ENCODE measurements at regions not wholly inside any gene's neighbourhood (a gene's known extent, or its start where the extent isn't known, plus 50 kb on each side); places are given as distances from the start of the nearest gene placed in this dataset.
"Not testable (repeated sequence)": the region's sequence is repeated elsewhere in the genome, so short reads cannot be mapped to it uniquely, and the experiment has no call there.

- DNase-seq (ENCODE audit: low spot score) (no peak), ATAC-seq (no peak)
- Mint-ChIP-seq H3K4me1 (ENCODE audit: low read depth in 2 of 2) (no peaks in the 10 kb centered on the region), H3K9me3 (no peaks in the 10 kb centered on the region), H3K4me3 (no peak overlapping the region), H3K27ac (no peak overlapping the region), H3K36me3 (no peaks in the 10 kb centered on the region), H3K27me3 (no peaks in the 10 kb centered on the region)
Measured at GRCh38 chrY:12305456-12305855, 395.6 kb upstream of the USP9Y start.

- Mint-ChIP-seq H3K4me3 (no peak overlapping the region), H3K4me1 (ENCODE audit: low read depth in 2 of 2) (no peaks in the 10 kb centered on the region)
Measured at GRCh38 chrY:12309212-12309611, 391.8 kb upstream of the USP9Y start.

GRCh38 chrY:12310832-12311231, 390.2 kb upstream of the USP9Y start:
- no peak overlapping the region for H3K27ac Mint-ChIP-seq
- ATAC-seq (no peak), DNase-seq (ENCODE audit: low spot score) (no peak)
- H3K36me3 Mint-ChIP-seq = no peaks in the 10 kb centered on the region
- no peaks in the 10 kb centered on the region for H3K9me3 Mint-ChIP-seq
- no peak overlapping the region for H3K4me3 Mint-ChIP-seq
- H3K27me3 Mint-ChIP-seq = peaks cover 0 to 10% of the 10 kb centered on the region in 2 donors
- H3K4me1 Mint-ChIP-seq (ENCODE audit: low read depth in 2 of 2) = no peaks in the 10 kb centered on the region

More at GRCh38 chrY:12309212-12309611, 391.8 kb upstream of the USP9Y start:
- H3K9me3 Mint-ChIP-seq = no peaks in the 10 kb centered on the region
- H3K36me3 Mint-ChIP-seq = no peaks in the 10 kb centered on the region
- no peak for ATAC-seq
- H3K27me3 Mint-ChIP-seq = peaks cover 0 to 10% of the 10 kb centered on the region in 2 donors
- DNase-seq (ENCODE audit: low spot score) = no peak
- no peak overlapping the region for H3K27ac Mint-ChIP-seq

GRCh38 chrY:12327751-12328150, 373.3 kb upstream of the USP9Y start:
- Mint-ChIP-seq H3K9me3 (no peaks in the 10 kb centered on the region), H3K27me3 (no peaks in the 10 kb centered on the region), H3K4me3 (no peak overlapping the region), H3K4me1 (ENCODE audit: low read depth in 2 of 2) (no peaks in the 10 kb centered on the region), H3K27ac (no peak overlapping the region), H3K36me3 (no peaks in the 10 kb centered on the region)
- DNase-seq (ENCODE audit: low spot score) = no peak
- ATAC-seq = no peak

GRCh38 chrY:12331917-12332316, 369.1 kb upstream of the USP9Y start:
- H3K27ac Mint-ChIP-seq; ATAC-seq; H3K4me1 Mint-ChIP-seq (ENCODE audit: low read depth in 2 of 2); H3K27me3 Mint-ChIP-seq; H3K36me3 Mint-ChIP-seq; H3K9me3 Mint-ChIP-seq; DNase-seq (ENCODE audit: low spot score); H3K4me3 Mint-ChIP-seq: not testable (repeated sequence)

- ATAC-seq = no peak
- no peaks in the 10 kb centered on the region for H3K36me3 Mint-ChIP-seq
- no peak overlapping the region for H3K4me3 Mint-ChIP-seq
- no peak for DNase-seq (ENCODE audit: low spot score)
- peaks cover 0 to 11% of the 10 kb centered on the region in 2 donors for H3K27me3 Mint-ChIP-seq
- no peak overlapping the region for H3K27ac Mint-ChIP-seq
- no peaks in the 10 kb centered on the region for H3K4me1 Mint-ChIP-seq (ENCODE audit: low read depth in 2 of 2)
- H3K9me3 Mint-ChIP-seq = no peaks in the 10 kb centered on the region
Measured at GRCh38 chrY:12343211-12343610, 357.8 kb upstream of the USP9Y start.

- peaks cover 0 to 11% of the 10 kb centered on the region in 2 donors for H3K27me3 Mint-ChIP-seq
- no peaks in the 10 kb centered on the region for H3K4me1 Mint-ChIP-seq (ENCODE audit: low read depth in 2 of 2)
- DNase-seq (ENCODE audit: low spot score) (no peak), ATAC-seq (no peak)
- no peaks in the 10 kb centered on the region for H3K36me3 Mint-ChIP-seq
- no peaks in the 10 kb centered on the region for H3K9me3 Mint-ChIP-seq
- H3K4me3 Mint-ChIP-seq = no peak overlapping the region
- no peak overlapping the region for H3K27ac Mint-ChIP-seq
Measured at GRCh38 chrY:12348181-12348580, 352.9 kb upstream of the USP9Y start.

- Mint-ChIP-seq H3K27me3 (no peaks in the 10 kb centered on the region), H3K27ac (no peak overlapping the region), H3K4me1 (ENCODE audit: low read depth in 2 of 2) (no peaks in the 10 kb centered on the region), H3K4me3 (no peak overlapping the region), H3K36me3 (no peaks in the 10 kb centered on the region), H3K9me3 (no peaks in the 10 kb centered on the region)
- ATAC-seq = no peak
- no peak for DNase-seq (ENCODE audit: low spot score)
Measured at GRCh38 chrY:12357204-12357603, 343.8 kb upstream of the USP9Y start.

- Mint-ChIP-seq H3K27me3 (no peaks in the 10 kb centered on the region), H3K9me3 (no peaks in the 10 kb centered on the region), H3K27ac (no peak overlapping the region), H3K4me1 (ENCODE audit: low read depth in 2 of 2) (no peaks in the 10 kb centered on the region), H3K4me3 (no peak overlapping the region), H3K36me3 (no peaks in the 10 kb centered on the region)
- no peak for ATAC-seq
- no peak for DNase-seq (ENCODE audit: low spot score)
Measured at GRCh38 chrY:12357655-12358054, 343.4 kb upstream of the USP9Y start.

- Mint-ChIP-seq H3K4me1 (ENCODE audit: low read depth in 2 of 2) (no peaks in the 10 kb centered on the region), H3K9me3 (no peaks in the 10 kb centered on the region), H3K36me3 (no peaks in the 10 kb centered on the region), H3K4me3 (no peak overlapping the region), H3K27me3 (no peaks in the 10 kb centered on the region), H3K27ac (no peak overlapping the region)
- no peak for DNase-seq (ENCODE audit: low spot score)
- ATAC-seq = no peak
Measured at GRCh38 chrY:12358337-12358736, 342.7 kb upstream of the USP9Y start.

- H3K27me3 Mint-ChIP-seq = no peaks in the 10 kb centered on the region
- H3K4me3 Mint-ChIP-seq = no peak overlapping the region
- DNase-seq (ENCODE audit: low spot score) = no peak
- no peaks in the 10 kb centered on the region for H3K36me3 Mint-ChIP-seq
- H3K27ac Mint-ChIP-seq = no peak overlapping the region
- no peaks in the 10 kb centered on the region for H3K4me1 Mint-ChIP-seq (ENCODE audit: low read depth in 2 of 2)
- ATAC-seq = no peak
- no peaks in the 10 kb centered on the region for H3K9me3 Mint-ChIP-seq
Measured at GRCh38 chrY:12359867-12360266, 341.2 kb upstream of the USP9Y start.

GRCh38 chrY:12360496-12360895, 340.5 kb upstream of the USP9Y start:
- Mint-ChIP-seq H3K9me3 (no peaks in the 10 kb centered on the region), H3K27ac (no peak overlapping the region), H3K27me3 (no peaks in the 10 kb centered on the region), H3K36me3 (no peaks in the 10 kb centered on the region), H3K4me3 (no peak overlapping the region), H3K4me1 (ENCODE audit: low read depth in 2 of 2) (no peaks in the 10 kb centered on the region)
- DNase-seq (ENCODE audit: low spot score) (no peak), ATAC-seq (no peak)

- ATAC-seq = no peak
- no peaks in the 10 kb centered on the region for H3K4me1 Mint-ChIP-seq (ENCODE audit: low read depth in 2 of 2)
- no peak for DNase-seq (ENCODE audit: low spot score)
- no peak overlapping the region for H3K27ac Mint-ChIP-seq
- H3K9me3 Mint-ChIP-seq = no peaks in the 10 kb centered on the region
- no peaks in the 10 kb centered on the region for H3K27me3 Mint-ChIP-seq
- no peaks in the 10 kb centered on the region for H3K36me3 Mint-ChIP-seq
- no peak overlapping the region for H3K4me3 Mint-ChIP-seq
Measured at GRCh38 chrY:12365311-12365910, 335.6 kb upstream of the USP9Y start.

GRCh38 chrY:12374588-12374987, 326.4 kb upstream of the USP9Y start:
- not testable (repeated sequence) for H3K4me3 Mint-ChIP-seq; H3K36me3 Mint-ChIP-seq; H3K4me1 Mint-ChIP-seq (ENCODE audit: low read depth in 2 of 2); DNase-seq (ENCODE audit: low spot score); ATAC-seq; H3K27me3 Mint-ChIP-seq; H3K27ac Mint-ChIP-seq; H3K9me3 Mint-ChIP-seq
